Inflammatory macrophage (primary cell): ENCODE measurements at regions not wholly inside any gene's neighbourhood (a gene's known extent, or its start where the extent isn't known, plus 50 kb on each side); places are given as distances from the start of the nearest gene placed in this dataset.
"Not testable (repeated sequence)": the region's sequence is repeated elsewhere in the genome, so short reads cannot be mapped to it uniquely, and the experiment has no call there.

Experiments
- DNase-seq, 2 donors: peaks; one replicate each; pipeline ENCODE4 v3.0.0-alpha.2; 2020 to 2022

DNA sequence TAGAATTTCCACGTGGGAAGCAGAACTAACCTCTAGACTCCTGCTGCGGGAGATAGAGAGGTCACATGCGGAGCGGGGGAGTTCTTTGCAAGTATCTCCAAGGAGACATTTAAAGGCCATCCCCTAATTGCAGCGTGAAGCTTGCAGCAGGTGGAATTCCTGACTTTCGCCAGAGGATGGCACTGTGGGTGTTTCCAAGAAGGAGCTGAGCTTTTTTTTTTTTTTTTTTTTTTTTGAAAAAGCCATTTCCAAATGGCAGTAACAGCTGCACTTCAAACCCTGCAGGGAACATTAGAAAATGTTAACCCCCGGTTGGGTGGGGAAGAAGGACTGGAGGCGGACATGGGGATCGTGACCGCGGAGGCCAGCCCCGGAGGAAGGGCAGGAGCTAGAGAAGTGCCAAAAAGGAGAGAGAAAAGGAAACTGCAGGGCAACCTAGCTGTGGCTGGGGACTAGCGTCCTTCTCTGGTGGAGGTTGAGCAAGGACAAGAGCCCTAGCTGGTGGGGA lies 487.7 kb downstream of the TYW1 start:
- DNase-seq, result peak; percentile 42 to 63

DNA sequence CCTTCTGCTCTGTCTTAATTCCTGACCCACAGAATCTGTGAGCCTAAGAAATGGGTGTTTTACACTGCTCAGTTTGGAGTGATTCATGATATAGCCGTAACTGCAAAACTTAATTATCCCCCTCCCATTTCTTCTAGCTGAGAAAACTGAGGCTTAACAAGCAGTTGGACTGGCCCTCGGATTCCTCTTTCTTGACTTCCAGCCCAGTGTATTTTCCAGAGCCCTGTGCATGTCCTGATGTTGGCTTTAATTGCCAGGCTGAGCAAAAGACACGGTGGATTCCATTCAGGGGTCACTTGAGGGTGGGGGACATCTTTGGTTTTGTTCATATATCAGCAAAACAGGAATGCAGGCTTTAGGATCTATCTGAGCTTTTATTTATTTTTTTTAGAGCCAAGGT lies 489.8 kb downstream of the TYW1 start:
- no peak for DNase-seq

DNA sequence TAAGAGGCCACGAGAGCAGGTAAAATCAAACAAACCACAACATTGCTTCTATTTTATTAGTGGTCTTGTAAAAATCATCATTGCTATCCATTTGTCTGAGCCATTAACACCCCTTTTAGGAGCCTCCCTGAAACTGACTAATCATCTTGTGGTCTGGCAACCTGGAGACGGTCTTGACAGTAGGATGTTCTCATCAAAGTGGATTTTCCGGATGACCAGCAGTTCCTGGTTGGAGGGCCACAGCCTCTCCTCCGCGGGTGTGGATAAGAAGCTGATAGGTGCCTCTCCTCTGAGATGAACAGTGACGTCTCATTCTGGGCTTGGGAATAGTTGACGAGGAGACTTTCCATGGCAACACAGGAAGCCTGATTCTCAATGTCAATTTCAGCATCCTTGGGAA lies 490.7 kb downstream of the TYW1 start:
- DNase-seq, result no peak

DNA sequence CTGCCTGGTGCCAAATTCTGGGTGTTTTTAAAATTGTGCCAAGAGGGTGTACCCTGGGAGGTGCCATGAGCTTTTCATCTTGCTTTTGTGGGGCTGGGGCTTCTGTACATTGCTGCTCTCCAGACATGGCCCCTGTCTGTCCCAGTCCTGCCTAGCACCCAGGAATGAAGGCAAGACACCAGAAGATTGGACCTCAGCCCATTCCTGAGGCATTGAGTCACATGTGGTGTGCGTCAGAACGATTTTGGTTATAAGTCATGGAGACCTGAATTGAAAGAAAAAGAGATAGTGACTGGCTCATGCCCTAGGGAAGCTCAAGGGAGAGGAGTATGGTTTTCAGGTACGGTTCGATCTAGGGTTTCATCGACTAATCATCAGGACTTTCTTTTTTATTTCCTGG lies 493.2 kb downstream of the TYW1 start:
- DNase-seq, result no peak

DNA sequence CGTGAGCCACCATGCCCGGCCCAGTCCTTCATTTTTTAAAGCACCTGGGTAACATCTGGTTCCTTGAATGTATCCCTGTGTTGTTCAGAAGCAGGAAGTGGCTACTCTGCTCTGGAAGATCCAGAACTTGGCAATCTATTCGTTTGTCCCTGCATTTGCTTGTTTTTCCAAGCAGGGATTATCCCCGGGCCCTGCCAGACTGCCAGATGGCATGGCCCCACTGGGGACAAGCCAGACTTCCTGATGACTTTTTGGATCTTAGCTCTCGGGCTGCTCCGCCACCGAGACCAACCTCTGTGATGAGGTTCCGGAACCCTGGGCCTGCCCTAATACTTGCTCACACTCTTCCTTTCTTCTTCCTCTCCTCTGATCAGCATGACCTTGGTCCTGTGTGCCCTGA lies 496.7 kb downstream of the TYW1 start:
- no peak for DNase-seq

DNA sequence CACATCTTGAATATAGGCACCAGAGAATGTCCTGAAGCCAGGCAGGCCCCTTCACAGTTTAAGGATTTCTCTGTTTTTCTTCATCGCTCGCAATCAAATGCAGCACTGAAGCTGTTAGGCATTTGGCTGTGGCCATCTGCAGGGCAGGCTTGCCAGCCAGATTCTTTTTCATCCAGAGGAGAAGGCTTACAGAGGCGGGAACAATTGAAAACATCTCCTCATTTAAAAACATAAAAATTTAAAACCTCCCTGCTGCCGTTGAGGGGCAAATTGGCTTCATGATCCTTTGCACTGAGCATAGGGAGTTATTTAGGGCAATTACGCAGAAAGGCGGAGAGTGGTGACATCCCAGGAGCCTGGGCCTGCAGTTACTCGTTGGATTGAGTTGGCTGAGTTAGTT lies 500.0 kb downstream of the TYW1 start:
- DNase-seq, result no peak

DNA sequence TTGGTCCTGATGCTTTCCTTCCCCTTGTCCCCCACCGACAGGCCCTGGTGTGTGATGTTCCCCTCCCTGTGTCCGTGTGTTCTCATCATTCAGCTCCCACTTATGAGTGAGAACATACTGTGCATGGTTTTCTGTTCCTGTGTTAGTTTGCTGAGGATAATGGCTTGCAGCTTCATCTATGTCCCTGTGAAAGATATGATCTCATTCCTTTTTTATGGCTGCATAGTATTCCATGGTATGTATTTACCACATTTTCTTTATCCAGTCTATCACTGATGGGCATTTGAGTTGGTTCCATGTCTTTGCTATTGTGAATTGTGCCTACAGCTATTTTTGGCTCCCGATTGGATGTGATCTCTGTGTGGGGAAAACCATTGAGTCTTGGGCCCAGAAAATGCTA lies 501.3 kb downstream of the TYW1 start:
- DNase-seq, result not testable (repeated sequence)

DNA sequence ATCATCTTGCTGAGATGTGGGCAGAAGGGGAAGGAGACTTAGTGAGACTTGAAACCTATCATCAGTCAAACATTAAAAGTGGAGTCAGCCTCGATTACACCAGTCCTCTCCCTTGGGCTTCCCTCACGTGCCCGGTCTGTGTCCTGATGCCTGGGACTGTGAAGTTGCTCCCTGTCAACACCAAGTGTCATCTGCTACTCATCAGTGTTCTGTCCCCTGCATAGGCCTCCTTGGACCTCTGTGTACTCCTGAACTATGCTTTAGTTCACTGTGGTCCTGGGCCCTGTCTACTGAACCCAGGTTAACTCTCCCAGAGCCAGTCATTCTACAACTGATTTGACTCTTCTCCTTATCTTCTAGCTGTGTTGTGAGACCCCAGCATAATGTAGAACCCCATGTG lies 506.3 kb downstream of the TYW1 start:
- DNase-seq, result no peak

DNA sequence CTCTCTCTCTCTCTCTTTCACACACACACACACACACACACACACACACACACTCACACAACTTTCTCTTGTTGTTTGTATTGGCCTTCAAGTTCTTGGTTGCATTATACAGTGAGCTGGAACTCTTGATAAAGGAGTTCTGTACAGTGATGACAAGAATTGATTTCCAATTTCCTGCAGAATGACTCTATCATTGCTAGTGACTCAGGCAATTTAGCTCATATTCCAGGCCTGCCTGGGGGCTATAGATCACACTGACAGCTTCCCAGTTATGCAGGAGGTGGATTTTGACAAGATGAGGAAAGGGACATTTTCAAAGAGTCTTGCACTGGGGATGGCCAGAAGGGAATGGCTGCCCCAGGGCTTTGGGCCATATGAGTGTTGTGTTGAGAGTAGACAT lies 508.8 kb downstream of the TYW1 start:
- no peak for DNase-seq

DNA sequence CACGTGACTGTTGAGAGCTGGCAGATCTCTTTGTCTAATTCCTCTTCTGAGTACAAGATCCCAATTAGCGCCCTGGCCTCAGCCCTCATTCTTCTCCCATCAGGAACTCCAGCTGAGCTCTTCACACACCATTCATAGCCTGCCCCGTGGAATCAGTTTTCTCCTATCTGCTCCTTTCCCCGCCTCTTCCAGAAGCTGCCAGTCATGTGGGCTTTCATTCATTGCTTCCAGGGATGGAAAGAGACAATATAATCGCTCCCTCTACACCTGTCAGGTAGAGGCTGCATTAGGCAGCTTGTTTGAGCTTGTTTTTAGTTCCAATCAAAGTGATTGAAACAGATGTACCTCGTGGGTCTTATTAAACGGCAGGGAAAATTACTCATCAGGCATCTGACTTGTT lies 515.8 kb downstream of the TYW1 start:
- no peak for DNase-seq

DNA sequence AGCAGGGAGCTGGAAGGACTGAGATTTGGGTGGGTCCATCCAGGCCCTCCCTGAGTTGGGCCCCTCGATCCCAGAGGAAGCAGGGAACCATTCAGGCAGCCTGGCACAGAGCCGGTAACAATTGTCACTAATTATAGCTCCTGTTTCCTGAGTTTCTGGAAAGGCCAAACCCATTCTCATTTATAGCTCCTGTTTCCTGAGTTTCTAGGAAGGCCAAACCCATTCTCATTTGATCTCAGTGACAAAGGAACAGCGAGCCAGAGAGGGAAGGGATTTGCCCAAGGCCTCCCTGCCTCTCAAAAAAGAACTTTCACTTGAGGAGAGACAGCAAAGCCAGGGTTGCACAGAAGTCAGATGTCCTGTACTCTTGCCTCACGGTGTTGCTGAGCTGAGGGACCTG lies 521.9 kb downstream of the TYW1 start:
- DNase-seq, result no peak

DNA sequence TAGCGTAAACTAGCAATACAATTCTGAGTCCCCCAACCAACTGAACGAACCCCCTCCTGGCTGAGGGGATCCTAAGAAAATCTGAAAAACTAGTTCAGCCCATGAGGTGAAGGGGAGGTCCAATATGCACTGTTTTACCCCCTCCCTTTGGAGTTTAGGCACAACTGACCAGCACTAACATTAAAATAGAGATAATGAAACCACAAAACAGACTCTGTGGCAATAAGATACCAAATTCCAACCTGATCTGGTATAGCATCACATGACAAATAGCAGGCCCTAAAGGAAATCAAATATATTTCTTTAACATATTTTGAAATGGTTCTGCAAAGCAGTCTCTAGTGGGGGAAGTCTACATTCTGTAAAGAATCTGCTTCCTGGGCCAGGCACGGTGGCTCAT lies 522.5 kb downstream of the TYW1 start:
- no peak for DNase-seq

DNA sequence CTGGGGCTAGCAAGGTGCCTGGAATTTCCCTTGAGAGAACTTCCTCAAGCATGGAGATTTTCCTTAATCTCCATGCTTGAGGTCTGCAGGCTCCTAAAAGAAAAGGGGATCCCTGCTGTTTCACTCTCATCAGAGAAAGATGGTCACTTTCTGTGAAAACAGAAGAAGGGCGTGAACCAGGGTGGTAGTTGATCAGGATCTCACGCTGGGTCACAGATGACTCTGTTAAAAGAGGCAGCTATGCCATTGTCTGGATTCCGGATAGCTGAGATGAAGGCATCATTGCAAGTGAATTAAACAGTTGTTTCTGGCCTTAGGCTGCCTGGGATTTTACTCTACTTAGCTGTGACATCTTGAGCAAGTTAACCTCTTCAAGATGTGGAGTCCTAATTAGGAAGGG lies 525.9 kb downstream of the TYW1 start:
- no peak for DNase-seq

DNA sequence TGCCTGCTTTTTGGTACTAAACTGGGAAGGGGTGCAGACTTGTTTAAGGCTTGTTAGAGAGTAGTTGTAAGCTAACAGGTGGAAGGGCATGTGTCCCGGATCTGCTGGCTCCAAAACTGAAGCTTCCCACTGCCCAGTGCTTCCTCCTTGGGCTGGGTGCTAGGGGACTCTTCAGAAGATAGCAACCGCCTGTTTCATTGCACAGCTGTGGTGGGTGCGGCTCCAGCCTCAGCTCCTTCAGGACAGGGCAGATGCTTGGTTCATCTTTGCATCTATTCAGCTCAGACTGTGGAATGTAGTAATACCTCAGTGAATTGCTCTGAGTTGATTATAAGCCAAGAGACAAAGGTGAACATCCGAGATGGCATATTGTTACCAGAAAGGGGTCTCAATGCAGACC lies 527.1 kb downstream of the TYW1 start:
- DNase-seq, result no peak

DNA sequence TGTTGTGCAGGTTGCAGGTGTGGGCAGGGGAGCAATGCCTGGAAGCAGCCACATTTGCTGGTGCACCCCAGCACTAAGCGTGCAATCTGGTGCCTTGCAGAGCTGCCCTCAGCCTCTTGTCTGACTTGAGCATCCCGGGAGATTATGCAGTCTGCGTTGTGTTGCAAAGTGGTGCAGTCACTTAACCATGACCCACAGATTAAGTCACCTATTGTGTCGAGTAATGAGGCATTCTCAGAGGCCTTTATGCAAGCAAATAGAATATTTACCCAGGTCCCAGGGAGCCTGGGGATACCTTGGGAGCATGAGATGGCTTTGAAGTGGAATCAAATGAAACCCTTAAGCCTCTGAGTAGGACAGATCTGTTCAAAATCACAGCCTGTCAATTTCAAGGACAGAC lies 529.0 kb downstream of the TYW1 start:
- DNase-seq, result no peak

DNA sequence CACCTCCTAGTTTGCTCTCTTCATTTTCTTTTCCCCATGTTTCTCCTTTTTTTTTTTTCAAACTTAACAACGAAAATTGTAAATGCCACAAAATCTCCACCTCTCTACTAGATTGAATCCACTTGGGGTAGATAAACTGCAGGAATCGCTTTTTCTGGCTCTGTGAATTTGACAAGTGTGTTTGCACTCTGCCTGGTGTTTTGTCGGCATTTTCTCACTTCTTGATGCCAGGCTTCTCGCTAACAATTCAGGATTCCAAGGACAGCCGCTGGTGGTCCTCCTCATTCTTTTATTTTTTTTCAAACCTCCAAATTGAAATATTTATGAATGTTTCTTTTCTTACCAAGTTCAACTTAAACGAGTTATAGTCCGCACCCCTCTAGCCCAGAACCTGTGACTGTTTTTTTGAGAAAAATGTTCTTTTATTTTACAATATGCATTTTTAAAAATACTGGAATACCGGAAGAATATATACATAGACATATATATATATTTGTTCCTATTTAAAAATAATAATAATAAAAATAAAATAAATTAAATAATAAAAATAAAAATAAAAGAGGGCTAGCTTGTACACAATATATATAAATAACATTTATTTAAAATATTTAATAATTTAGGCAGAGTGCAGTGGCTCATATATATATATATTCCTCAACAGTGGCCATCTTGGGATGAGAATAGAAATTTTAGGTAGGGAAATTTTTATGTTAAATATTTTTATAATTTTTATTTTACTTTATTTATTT lies 538.8 kb downstream of the TYW1 start:
- DNase-seq, result no peak

DNA sequence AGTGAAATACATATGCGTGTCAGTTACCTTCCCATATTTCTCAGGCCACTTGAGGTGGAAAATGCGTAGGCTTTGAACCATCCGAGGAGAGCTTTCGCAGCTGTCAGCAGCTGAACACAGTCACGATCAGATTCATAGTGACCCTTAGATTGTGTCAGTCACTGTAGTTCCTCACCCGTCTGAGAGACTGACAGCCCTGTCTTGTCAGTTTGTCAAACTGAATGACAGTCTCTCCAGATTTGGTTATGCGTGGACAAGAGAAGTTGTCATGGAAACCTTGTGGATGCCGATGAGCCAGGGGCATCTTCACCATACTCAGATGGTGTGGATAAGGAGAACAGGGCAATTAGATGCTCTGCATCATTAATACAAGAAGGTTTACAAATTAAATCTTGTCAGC lies 546.3 kb downstream of the TYW1 start:
- no peak for DNase-seq

DNA sequence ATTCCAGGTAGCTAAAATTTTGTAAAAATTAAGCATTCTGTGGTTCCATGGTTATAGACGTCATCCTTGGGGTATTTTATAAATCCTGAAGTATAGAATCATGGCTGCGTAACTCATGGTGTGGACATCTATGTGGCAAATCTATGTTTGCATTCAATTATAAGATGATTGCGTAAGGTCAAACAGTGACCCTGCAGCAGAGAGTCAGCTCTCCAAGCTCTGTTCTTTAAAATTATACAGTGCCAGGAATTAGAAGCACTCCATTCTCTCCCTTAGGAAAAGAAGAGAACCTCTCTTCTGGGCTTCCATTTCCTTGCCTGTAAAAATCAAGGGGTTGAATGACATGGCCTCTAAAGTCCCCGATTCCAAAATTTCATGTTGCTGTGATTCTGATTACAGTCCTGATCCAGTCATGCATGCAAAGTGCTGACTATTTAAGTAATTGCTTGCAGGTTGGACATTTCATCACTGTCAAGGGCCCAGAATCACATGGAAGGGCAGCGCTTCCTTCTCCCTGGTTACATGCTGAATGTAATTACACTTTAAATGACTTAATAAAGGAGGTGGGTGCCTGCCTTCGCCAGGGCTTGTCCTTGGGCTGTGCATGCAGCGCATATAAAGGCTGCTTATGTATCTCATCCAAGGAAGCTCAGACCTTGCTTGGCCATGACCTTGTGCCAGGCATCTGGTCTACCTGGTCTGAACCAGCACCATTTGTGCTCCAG lies 550.7 kb downstream of the TYW1 start:
- no peak for DNase-seq

DNA sequence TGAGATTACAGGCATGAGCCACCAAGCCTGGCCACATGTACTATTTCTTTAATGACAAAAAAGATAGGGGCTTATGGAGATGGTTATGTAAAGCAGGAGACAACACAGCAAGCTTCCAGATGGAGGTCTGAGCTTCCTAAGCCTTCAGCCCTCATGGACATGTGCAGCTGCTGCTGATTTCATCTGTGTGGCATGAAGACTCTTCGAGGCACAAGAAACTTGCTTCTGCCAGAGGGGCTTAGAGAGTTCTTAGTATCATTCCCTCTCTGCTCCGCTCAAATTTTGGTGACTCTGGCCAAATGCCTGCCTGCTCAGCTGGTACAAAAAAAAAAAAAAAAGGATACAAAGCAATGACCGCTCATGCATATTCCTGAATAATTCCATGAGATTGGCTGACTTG lies 552.5 kb downstream of the TYW1 start:
- no peak for DNase-seq

DNA sequence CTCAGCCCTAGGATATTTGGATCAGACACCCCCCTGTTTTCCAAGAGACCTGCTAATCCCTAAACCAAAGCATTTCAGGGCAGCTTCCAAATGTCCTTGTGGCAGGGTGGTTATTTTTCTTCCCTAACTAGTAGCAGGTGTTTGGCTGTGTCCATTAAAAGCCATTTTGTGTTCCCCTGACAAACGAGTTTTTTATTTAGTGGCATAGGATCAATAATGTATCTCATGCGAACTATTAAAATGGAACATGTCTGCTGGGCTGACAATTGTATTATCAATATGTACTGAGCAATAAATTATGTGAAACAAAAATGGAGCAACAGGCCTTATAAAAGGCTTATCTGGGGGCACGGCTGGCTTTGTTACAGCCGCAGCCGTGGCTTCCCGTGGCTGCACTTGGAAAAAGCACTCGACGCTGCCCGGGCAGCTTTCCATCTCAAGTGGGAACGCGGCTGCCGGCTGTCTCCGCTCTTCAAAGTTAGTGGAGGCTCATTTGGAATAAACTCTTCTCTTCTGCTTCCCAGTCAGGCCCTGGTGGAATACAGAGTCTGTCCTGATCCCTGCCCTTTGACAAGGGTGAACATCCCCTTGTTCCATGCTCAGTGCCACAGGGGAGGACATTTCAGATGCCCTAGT lies 554.3 kb downstream of the TYW1 start:
- no peak for DNase-seq

DNA sequence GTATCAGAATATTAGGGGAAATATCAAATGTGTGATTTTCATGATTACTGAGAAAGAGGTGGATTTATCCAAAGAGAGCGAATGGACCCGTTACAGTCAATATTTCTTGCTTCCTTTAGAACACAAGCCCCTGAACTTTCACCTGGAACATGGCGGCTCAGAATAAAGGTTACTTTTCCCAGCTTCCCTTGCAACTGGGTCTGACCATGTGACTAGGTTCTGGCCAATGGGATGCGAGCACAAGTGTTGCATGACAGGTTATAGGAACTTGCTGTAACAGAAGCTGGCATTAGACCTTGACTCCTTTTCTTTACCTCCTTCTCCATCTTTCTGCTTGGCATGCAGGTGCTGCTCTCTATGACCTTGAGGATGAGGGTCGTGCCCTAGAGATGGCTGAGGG lies 556.1 kb downstream of the TYW1 start:
- no peak for DNase-seq

DNA sequence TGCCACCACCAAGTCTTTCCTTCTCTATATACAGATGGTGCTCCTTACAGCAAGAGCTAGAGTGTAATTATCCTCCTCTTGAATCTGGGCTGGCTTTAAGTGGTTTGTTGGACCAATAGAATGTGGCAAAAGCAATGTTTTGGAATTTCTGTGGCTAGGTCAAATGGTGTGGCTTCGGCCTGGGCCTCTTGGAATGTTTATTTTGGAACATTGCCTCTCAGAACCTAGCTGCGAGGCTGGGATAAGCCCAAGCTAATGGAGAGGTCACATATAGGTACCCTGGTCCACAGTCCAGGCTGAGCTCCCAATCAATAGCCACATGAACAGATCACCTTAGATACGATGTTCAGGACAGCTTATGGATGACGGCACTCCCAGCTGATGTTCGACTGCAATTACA lies 556.7 kb downstream of the TYW1 start:
- DNase-seq, result no peak

DNA sequence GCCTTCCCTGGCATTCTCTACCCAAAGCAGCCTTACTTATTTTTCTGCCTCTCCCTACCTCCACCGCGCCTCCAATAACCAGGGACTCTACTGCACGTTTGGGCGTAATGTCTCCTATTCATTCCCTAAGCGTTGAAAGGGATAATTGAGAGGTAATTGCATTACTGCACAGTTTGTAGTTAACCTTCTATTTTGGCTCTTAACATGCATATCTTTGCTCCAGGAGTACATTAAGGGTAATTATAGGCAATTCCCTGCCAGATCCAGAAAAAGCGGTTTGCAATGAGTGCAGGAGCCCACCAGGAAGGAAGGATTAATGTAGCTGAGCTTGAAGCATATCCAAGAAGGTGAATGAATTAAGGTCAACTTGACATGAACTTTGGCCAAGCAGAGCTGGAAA lies 558.4 kb downstream of the TYW1 start:
- DNase-seq, result no peak

DNA sequence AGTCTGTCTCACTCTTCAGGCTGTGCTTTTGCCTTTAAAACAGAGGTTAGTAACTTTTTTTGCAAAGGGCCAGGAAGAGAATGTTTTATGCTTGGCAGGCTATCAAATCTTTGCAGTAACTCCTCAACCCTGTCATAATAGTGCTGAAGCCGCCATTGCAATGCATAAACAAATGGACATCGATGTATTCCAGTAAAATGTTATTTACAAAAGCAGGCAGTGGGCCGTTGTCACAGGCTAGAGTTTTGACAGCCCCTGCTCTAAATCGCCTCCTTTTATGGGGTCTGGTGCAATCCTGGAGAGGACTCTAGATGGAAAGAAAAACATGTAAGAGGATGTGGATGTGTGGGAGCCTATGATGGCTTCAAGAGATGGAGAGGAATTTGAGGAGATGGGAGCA lies 568.3 kb downstream of the TYW1 start:
- DNase-seq, result no peak
